ENCODE measurements at regions not wholly inside any gene's neighbourhood (a gene's known extent, or its start where the extent isn't known, plus 50 kb on each side); places are given as distances from the start of the nearest gene placed in this dataset.

DNA sequence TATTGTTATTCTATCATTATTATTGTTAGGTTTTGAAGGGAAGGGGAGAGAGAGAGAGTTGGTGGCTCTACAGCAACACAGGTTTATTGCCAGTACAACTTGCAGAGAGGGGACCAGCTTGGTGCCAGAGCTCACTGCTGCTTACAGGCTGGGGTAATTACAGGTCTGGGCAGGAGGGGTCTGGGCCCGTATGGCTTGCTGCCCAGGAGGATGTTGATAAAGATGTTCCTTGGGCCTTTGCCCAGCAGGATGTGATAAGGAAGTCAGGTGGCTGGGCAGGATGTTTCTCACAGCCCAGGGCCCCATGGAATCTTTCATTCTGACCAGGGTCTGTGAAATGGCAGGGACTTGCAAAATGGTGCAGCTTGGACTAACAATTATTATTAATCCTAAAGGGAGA, 64.2 kb upstream of the ZNF599 start:
- H2AFZ ChIP-seq (ENCODE audit: low read length) = no peak overlapping the region
- H3K4me2 ChIP-seq (ENCODE audit: low read length) = no peak overlapping the region
- H3K4me3 ChIP-seq (ENCODE audit: low read depth, low read length, poor library complexity, severe bottlenecking) = no peak overlapping the region
- no peaks in the 10 kb centered on the region for H4K20me1 ChIP-seq (ENCODE audit: insufficient read depth, low read length)
- H3K27me3 ChIP-seq (ENCODE audit: insufficient read depth, low read length) = no peaks in the 10 kb centered on the region
- no peaks in the 10 kb centered on the region for H3K79me2 ChIP-seq (ENCODE audit: insufficient read depth, low read length)
- no peak overlapping the region for H3K27ac ChIP-seq (ENCODE audit: low read depth, low read length, poor library complexity, severe bottlenecking)
- H3K9me2 ChIP-seq (ENCODE audit: low read depth, low read length) = no peaks in the 10 kb centered on the region
- no peaks in the 10 kb centered on the region for H3K4me1 ChIP-seq (ENCODE audit: insufficient read depth, low read length, severe bottlenecking)
- no peak overlapping the region for H3K9ac ChIP-seq (ENCODE audit: low read length)
- no peaks in the 10 kb centered on the region for H3K9me3 ChIP-seq (ENCODE audit: low read length)
- no peaks in the 10 kb centered on the region for H3K36me3 ChIP-seq (ENCODE audit: insufficient read depth, low read length)
- H3F3A ChIP-seq (ENCODE audit: insufficient read depth, low read length) = no peaks in the 10 kb centered on the region
- no peak for TF ChIP-seq EZH2 (IDR thresholded peaks at IDR 0.05; ENCODE audit: borderline replicate concordance, low read length)
- TF ChIP-seq, protein P1, sequence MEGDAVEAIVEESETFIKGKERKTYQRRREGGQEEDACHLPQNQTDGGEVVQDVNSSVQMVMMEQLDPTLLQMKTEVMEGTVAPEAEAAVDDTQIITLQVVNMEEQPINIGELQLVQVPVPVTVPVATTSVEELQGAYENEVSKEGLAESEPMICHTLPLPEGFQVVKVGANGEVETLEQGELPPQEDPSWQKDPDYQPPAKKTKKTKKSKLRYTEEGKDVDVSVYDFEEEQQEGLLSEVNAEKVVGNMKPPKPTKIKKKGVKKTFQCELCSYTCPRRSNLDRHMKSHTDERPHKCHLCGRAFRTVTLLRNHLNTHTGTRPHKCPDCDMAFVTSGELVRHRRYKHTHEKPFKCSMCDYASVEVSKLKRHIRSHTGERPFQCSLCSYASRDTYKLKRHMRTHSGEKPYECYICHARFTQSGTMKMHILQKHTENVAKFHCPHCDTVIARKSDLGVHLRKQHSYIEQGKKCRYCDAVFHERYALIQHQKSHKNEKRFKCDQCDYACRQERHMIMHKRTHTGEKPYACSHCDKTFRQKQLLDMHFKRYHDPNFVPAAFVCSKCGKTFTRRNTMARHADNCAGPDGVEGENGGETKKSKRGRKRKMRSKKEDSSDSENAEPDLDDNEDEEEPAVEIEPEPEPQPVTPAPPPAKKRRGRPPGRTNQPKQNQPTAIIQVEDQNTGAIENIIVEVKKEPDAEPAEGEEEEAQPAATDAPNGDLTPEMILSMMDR (IDR thresholded peaks at IDR 0.05; ENCODE audit: low read length) = no peak

DNA sequence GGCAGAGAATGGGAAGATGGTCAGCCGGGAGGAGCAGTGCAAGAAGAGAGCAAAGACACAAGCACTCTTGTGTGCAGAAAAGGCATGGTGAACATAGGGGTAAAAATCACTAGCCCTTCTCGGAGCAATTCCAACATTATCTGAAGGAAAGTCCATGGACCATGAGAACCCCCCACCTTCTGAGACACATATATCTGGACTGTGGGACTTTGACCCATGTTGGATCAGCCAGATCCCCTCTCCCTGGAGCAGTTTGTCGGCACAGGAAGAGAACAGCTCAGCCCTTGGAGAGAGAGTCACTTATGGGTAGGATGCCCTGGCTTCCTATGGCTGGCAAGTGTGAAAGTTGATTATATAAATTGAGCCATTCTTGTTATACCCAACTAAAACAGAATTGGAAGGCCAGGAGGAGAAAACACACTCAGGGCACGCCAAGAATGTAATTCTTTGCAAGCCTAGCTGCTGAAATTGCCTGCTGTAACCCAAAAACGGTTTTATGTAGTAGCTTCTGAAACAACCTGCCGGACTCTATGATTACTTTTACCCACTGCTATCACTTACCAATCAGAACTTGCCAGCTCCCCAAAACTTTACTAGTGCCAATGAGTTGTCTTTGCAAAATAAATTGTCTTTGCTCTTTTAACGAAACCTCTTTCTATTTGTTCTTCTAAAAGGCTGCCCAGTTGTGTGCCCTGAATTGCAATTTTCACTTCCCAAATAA, 62.8 kb upstream of the ZNF599 start:
- Histone ChIP-seq H3K27ac (ENCODE audit: low read depth, low read length, poor library complexity, severe bottlenecking) (no peak overlapping the region), H4K20me1 (ENCODE audit: insufficient read depth, low read length) (no peaks in the 10 kb centered on the region), H3F3A (ENCODE audit: insufficient read depth, low read length) (no peaks in the 10 kb centered on the region), H3K27me3 (ENCODE audit: insufficient read depth, low read length) (no peaks in the 10 kb centered on the region), H3K4me2 (ENCODE audit: low read length) (no peak overlapping the region), H2AFZ (ENCODE audit: low read length) (no peak overlapping the region), H3K4me1 (ENCODE audit: insufficient read depth, low read length, severe bottlenecking) (no peaks in the 10 kb centered on the region), H3K9me2 (ENCODE audit: low read depth, low read length) (no peaks in the 10 kb centered on the region), H3K79me2 (ENCODE audit: insufficient read depth, low read length) (no peaks in the 10 kb centered on the region), H3K9me3 (ENCODE audit: low read length) (no peaks in the 10 kb centered on the region), H3K4me3 (ENCODE audit: low read depth, low read length, poor library complexity, severe bottlenecking) (no peak overlapping the region), H3K9ac (ENCODE audit: low read length) (no peak overlapping the region), H3K36me3 (ENCODE audit: insufficient read depth, low read length) (no peaks in the 10 kb centered on the region)
- no peak for TF ChIP-seq EZH2 (IDR thresholded peaks at IDR 0.05; ENCODE audit: borderline replicate concordance, low read length)
- TF ChIP-seq, protein P1 (IDR thresholded peaks at IDR 0.05; ENCODE audit: low read length) = no peak

DNA sequence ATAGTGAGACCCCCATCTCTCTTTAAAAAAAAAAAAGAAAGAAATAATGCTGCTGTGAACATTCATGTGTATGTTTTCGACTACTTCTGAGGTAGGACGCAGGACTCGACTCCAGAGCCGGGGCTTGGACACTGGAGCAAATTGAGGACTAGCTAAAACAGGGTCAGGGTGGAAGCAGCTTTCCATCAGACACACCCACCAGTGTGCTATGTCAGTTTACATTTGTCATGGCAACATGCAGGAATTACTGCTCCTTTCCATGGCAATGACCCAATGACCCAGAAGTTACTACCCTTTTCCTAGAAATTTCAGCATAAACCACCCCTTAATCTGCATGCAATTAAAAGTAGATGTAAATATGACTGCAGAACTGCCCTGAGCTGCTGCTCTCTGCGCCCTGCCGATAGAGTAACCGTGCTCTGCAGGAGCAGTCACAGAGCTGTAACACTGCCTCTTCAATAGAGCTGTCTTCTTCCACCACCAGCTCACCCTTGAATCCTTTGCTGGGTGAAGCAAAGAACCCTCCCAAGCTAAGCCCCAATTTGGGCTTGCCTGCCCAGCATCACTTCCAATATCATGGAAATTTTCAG, 61.6 kb upstream of the ZNF599 start:
- Histone ChIP-seq H3K9ac (ENCODE audit: low read length) (no peak overlapping the region), H3K36me3 (ENCODE audit: insufficient read depth, low read length) (no peaks in the 10 kb centered on the region), H3K27ac (ENCODE audit: low read depth, low read length, poor library complexity, severe bottlenecking) (no peak overlapping the region), H4K20me1 (ENCODE audit: insufficient read depth, low read length) (no peaks in the 10 kb centered on the region), H3K79me2 (ENCODE audit: insufficient read depth, low read length) (no peaks in the 10 kb centered on the region), H3K9me3 (ENCODE audit: low read length) (no peaks in the 10 kb centered on the region), H3K9me2 (ENCODE audit: low read depth, low read length) (no peaks in the 10 kb centered on the region), H3K4me2 (ENCODE audit: low read length) (no peak overlapping the region), H3F3A (ENCODE audit: insufficient read depth, low read length) (no peaks in the 10 kb centered on the region), H2AFZ (ENCODE audit: low read length) (no peak overlapping the region), H3K4me3 (ENCODE audit: low read depth, low read length, poor library complexity, severe bottlenecking) (no peak overlapping the region), H3K4me1 (ENCODE audit: insufficient read depth, low read length, severe bottlenecking) (no peaks in the 10 kb centered on the region), H3K27me3 (ENCODE audit: insufficient read depth, low read length) (no peaks in the 10 kb centered on the region)
- TF ChIP-seq EZH2 (IDR thresholded peaks at IDR 0.05; ENCODE audit: borderline replicate concordance, low read length) = no peak
- TF ChIP-seq, protein P1 (IDR thresholded peaks at IDR 0.05; ENCODE audit: low read length) = no peak
